ENCODE measurements at regions not wholly inside any gene's neighbourhood (a gene's known extent, or its start where the extent isn't known, plus 50 kb on each side); places are given as distances from the start of the nearest gene placed in this dataset.

DNA sequence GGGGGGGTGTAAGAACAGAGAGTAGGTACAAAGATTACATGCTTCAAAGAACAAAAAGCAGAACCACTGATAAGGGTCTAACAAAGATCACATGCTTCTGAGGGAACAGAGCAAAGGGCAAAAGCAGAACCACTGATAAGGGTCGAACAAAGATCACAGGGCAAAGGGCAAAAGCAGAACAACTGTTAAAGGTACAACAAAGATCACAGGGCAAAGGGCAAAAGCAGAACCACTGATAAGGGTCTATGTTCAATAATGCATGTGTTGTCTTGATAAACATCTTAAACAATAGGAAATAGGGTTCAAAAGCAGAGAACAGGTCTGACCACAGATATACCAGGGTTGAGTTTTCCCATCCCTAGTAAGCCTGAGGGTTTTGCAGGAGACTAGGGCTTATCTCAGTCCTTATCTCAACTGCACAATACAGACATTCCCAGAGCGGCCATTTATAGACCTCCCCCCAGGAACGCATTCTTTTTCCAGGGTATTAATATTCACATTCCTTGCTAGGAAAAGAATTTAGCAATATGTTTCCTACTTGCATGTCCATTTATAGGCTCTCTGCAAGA, 81.9 kb upstream of the PGR start:
- TF ChIP-seq, protein P1, sequence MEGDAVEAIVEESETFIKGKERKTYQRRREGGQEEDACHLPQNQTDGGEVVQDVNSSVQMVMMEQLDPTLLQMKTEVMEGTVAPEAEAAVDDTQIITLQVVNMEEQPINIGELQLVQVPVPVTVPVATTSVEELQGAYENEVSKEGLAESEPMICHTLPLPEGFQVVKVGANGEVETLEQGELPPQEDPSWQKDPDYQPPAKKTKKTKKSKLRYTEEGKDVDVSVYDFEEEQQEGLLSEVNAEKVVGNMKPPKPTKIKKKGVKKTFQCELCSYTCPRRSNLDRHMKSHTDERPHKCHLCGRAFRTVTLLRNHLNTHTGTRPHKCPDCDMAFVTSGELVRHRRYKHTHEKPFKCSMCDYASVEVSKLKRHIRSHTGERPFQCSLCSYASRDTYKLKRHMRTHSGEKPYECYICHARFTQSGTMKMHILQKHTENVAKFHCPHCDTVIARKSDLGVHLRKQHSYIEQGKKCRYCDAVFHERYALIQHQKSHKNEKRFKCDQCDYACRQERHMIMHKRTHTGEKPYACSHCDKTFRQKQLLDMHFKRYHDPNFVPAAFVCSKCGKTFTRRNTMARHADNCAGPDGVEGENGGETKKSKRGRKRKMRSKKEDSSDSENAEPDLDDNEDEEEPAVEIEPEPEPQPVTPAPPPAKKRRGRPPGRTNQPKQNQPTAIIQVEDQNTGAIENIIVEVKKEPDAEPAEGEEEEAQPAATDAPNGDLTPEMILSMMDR (IDR thresholded peaks at IDR 0.05; ENCODE audit: low read length), result no peak
- TF ChIP-seq EZH2 (optimal IDR thresholded peaks at IDR 0.05; ENCODE audit: low read depth, low read length), result no peak
- no peak for TF ChIP-seq EZH2phosphoT487 (IDR thresholded peaks at IDR 0.05; ENCODE audit: low read length)

All from MM.1S (cell line).